HG03108 (cell line): ENCODE measurements at regions not wholly inside any gene's neighbourhood (a gene's known extent, or its start where the extent isn't known, plus 50 kb on each side); places are given as distances from the start of the nearest gene placed in this dataset.
"Not testable (repeated sequence)": the region's sequence is repeated elsewhere in the genome, so short reads cannot be mapped to it uniquely, and the experiment has no call there.

ENCODE experiments used
- ATAC-seq: cut with Tn5 transposase; IDR thresholded peaks from one replicate; pipeline ENCODE4 v1.9.1; 2021; ENCODE audit warnings: moderate library complexity; ENCODE audit not compliant: unreplicated experiment

GRCh38 chr1:181319907-181320306, 163.4 kb upstream of the CACNA1E start:
- ATAC-seq, result no peak

DNA sequence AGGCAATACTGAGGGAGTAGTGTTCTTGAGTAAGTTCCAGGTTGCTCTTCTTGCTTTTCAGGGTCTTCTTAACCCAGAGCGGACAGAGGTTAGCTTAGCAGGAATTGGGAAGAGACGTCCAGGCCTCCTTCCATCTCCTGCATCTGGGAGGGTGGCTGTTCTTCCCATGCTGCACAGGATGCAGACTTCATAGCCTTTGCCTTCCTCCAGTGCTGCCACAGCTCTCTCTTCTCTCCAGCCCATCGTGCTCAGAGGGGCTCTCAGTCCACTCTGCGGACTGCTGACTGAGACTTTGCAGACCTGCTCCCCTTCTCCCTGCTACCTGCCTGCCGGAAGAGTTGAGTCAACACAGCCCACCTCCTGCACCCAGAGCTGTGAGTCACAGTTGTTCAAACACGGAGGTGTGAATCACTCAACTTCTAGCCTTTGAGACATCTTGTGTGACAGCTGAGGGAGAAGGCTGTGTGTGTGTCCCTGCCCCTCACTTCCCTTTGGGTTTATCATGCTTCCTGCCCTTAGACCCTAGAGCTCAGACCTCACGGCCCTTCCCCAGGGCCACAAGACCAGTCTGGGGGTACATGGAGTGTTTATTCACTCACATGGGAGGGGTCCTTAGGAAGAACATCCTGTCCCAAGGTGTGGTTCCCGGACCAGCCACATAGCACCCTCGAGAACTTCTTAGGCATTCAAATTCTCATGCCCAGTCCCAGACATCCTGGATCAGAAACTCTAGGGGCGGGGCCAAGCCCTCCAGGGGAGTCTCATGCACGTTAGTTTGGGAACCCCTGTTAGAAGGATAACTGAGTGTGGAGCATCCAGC, 158.3 kb upstream of the CACNA1E start:
- no peak for ATAC-seq

GRCh38 chr1:181325765-181326164, 157.6 kb upstream of the CACNA1E start:
- not testable (repeated sequence) for ATAC-seq

GRCh38 chr1:181326348-181326747, 157.0 kb upstream of the CACNA1E start:
- no peak for ATAC-seq

DNA sequence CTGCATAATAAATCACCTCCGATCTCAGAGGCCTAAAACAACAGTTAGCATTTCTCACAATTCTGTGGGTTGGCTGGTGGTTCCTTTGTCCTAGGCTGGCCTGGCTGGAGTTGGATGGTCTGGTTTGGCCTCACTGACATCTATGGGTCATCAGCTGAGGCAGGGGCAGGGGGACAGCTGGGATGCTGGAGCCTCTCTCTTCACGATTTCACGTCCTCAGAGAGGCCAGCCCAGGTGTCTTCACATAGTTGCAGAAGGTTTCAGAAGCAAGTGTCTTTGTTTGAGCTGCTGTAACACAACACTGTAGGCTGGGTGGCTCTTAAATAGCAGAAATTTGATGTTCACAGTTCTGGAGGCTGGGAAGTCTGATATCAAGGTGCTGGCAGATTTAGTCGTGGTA, 155.5 kb upstream of the CACNA1E start:
- ATAC-seq, result no peak

DNA sequence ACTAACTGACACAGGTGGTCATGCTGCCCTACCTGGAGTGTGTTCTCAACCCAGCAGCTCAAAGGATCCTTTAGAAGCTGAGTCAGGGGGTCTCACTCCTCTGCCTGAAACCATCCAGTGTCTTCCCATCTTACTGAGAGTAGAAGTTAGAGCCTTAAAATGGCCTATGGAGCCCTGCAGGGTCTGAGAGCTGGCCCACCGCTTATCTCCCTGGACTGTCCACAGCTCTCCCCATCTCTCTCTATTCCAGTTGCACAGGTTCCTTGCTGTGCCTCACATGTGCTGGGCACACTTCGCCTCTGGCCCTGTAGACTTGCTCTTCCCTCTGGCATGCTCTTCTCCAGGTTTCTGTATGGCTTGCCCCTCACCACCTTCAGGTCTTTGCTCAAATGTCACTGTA, 148.6 kb upstream of the CACNA1E start:
- no peak for ATAC-seq

- no peak for ATAC-seq
These were observed 147.7 kb upstream of the CACNA1E start for GRCh38 chr1:181335631-181336030.

- ATAC-seq, result no peak
These were observed 142.2 kb upstream of the CACNA1E start for GRCh38 chr1:181341026-181341632.

GRCh38 chr1:181344091-181344490, 139.2 kb upstream of the CACNA1E start:
- no peak for ATAC-seq

- ATAC-seq, result no peak
These were observed 138.2 kb upstream of the CACNA1E start for GRCh38 chr1:181345146-181345545.

DNA sequence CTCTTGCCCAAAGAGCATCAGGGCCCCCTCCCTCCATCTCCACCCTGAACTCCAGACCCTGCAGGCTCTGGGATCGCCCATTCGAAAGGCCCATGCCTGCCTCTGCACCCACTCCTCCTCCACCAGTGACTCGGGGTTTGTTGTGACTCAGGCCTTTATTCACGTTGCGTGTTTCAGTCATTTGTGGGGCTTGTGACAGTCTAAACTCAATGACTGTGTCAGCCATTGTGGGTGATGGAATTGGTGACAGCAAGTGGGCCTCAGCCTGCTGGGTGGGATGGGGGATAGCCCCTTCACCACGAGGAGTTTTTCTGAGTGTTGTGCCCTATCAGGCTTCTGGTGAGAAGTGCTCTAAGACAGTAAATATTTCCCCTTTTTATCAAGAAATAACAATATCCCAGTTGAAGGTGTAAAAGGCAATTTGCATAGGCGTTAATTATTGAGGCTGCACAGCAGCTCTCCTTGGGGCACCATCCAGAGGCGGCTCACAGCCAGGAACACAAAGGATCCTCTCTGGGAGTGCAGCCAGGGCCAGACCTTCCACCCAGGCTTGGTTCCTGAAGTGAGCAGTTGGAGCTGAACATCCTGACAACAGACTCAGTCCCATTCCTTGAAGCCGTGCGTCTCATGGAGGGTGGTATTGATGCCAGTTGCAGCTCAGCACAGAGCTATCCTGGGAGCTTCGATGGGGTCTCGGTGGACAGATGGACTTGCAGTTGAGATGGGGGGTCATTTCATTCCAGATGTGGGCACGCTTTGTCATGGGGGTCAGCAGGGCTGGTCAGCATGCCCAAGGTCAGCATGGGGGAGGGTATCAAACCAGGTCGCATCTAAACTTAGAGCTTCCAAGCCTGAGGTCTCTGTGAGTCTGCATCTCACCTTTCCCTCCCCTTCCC, 135.6 kb upstream of the CACNA1E start:
- no peak for ATAC-seq

DNA sequence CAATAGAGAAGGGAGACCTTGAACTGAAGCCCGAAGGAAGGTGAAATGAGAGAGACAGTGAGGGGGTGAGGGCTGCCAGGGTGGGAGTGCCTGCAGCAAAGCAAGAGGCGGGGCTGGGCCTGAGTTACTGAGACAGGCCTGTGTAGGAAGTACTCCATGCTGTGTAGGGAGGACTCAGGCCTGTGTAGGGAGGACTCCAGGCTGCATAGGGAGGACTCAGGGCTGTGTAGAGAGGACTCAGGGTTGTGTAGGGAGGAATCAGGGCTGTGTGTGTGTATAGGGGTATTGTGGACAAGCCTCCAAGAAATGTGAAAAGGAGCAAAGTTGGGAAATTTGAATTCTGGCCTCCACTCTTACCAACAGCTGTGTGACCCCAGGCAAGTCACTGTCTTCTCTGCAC, 133.8 kb upstream of the CACNA1E start:
- ATAC-seq, result no peak

- no peak for ATAC-seq
These were observed 133.2 kb upstream of the CACNA1E start for GRCh38 chr1:181350131-181350530.

GRCh38 chr1:181351740-181352139, 131.6 kb upstream of the CACNA1E start:
- ATAC-seq, result no peak

DNA sequence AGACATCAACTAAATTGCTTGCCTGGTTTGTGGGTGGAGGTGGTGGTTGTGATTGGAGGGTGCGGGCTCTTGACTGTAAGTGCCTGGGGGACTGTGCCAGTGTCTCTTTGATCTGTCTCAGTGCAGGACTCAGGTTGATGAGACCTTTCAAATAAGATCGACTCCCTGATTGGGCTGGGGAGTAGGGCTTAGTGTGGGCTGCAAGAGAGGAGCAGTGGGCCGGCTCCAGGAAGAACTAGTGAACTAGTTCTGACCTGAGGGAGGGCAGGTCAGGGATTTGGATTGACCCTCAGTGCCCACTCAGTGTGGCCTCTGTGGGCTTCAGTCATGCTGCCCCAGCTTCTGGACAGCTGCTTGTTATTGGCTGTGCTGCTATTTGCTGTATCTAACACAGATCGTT, 130.6 kb upstream of the CACNA1E start:
- ATAC-seq, result no peak

DNA sequence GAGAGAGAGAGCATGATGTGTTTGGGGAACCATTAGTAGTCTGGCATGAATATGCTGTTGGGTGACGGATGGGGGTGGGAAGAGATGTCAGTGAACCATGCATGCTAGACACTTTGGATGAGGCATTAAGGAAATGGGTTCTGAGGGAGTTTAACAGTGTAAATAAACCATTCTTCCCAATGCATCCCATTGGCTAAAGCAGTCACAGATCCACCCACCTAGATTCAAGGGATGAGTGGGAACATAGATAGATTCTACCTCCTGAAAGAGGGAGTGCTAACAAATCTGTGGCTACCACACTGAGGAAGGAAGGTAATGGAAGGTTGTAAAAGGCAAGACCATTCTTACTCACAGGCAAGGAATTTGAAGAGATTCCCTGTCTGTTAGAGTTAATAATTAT, 129.8 kb upstream of the CACNA1E start:
- no peak for ATAC-seq

DNA sequence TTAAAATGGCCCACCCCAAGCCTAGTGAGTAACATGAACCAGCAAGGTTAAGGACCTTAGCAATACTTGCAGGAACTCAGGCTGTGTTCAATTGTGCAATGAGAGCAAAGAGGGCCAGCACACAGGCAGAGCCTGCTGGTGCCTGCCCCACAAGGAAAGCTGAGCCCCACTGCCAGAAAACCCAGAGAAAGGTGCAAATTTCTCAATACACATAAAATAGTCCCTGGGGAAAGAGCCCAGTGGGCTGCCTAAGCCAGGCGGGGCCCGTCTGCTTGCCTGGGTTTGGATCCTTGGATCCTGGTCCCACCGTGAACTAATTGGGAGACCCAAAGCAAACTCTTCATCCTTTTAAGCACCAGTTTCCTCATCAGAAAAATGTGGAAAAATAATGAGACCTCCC, 128.5 kb upstream of the CACNA1E start:
- ATAC-seq, result no peak

GRCh38 chr1:181356505-181357340, 126.6 kb upstream of the CACNA1E start:
- no peak for ATAC-seq

GRCh38 chr1:181359012-181359411, 124.3 kb upstream of the CACNA1E start:
- no peak for ATAC-seq

DNA sequence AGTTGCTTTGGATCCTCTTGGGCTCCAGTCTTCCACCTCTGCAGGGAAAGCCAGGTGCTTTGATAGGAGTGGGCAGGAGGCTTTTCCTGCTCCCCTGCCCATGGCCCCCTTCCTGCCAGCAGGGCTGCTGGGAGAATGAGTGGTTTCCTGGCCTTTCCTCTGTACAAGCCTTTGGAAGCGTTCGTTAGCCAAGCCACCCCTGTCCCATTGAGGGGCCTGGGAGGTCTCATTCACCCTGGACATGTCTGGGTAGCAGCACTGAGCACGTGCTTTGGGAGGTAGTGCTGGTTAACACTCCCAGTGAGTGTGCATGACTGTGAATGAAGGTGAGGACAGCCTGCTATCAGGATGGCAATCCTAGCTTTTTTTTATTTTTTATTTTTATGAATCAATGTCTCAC, 118.5 kb upstream of the CACNA1E start:
- ATAC-seq, result no peak

- no peak for ATAC-seq
These were observed 116.4 kb upstream of the CACNA1E start for GRCh38 chr1:181366910-181367309.
